GM19099 (cell line): ENCODE measurements at regions not wholly inside any gene's neighbourhood (a gene's known extent, or its start where the extent isn't known, plus 50 kb on each side); places are given as distances from the start of the nearest gene placed in this dataset.

ENCODE experiments used
- POLR2A ChIP-seq: IDR thresholded peaks from 3 replicates; pipeline ENCODE4 v1.6.1; 2011; ENCODE audit warnings: low read depth; ENCODE audit not compliant: insufficient read length; ENCODE audit errors: extremely low read depth

GRCh38 chr4:155487210-155487609 lies 110.4 kb upstream of the MAP9 start:
- TF ChIP-seq POLR2A = no peak

- no peak for TF ChIP-seq POLR2A
Measured at GRCh38 chr4:155481150-155481549, 104.4 kb upstream of the MAP9 start.

GRCh38 chr4:155479835-155480234 lies 103.1 kb upstream of the MAP9 start:
- TF ChIP-seq POLR2A = no peak

GRCh38 chr4:155478336-155478835 lies 101.6 kb upstream of the MAP9 start:
- TF ChIP-seq POLR2A = no peak

DNA sequence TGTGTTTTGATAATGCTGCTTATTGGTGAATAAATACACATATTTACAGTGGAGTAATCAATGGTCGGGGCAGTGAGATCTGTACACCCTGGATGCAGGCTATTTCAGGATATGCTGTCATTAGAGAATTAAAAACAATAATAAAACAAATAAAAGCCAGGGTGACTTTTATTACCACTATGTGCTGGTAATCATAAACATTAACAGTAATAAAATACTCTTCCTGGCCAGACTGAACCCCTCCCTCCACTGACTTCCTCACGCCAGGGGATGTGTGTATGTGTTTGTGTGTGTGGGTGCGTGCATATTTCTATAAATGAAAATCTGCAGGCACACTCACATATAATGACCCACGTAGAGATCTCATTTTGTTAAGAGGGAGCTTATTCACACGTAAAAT lies 98.0 kb upstream of the MAP9 start:
- TF ChIP-seq POLR2A = no peak

- no peak for TF ChIP-seq POLR2A
Measured at GRCh38 chr4:155473420-155474095, 96.8 kb upstream of the MAP9 start.

DNA sequence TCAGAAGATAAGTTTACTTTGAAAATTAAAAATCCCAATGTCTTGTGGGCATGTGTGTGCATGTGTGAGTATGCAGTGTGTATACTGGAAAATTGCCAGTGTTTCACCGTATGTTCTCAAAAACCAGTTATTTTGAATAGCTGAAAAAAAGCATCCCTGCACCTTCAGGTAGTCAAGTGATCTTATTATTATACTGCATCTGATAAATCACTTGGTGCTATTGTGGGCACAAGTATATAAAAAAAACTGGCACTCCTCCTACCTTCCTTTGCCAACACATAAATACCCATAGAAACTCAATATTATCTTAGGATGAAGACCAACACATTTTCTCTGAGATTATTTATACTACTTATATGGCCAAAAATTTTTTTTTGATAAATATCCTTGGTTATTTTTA lies 91.5 kb upstream of the MAP9 start:
- no peak for TF ChIP-seq POLR2A

- no peak for TF ChIP-seq POLR2A
Measured at GRCh38 chr4:155450676-155451075, 73.9 kb upstream of the MAP9 start.

DNA sequence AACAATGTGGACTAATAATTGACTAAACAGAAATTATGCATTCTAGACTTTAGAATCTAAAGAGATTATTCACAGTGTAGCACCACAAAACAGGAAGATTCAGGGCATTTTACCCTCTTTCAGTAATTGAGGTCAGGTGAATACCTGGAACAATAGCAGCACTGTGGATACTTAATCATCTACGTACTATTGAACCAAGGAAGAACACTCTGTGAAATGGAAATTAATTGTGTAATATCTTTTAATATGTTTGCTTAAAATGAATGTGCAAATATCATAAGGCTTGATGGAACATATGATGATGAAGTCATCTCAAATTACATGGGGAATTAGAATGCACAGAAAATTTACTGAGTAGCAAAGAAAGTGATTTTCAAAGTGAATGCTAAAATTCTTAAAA lies 68.5 kb upstream of the MAP9 start:
- TF ChIP-seq POLR2A = no peak

- no peak for TF ChIP-seq POLR2A
Measured at GRCh38 chr4:155444721-155445120, 68.0 kb upstream of the MAP9 start.

GRCh38 chr4:155442267-155443105 lies 65.7 kb upstream of the MAP9 start:
- TF ChIP-seq POLR2A = no peak

- TF ChIP-seq POLR2A = no peak
Measured at GRCh38 chr4:155441475-155441874, 64.7 kb upstream of the MAP9 start.

DNA sequence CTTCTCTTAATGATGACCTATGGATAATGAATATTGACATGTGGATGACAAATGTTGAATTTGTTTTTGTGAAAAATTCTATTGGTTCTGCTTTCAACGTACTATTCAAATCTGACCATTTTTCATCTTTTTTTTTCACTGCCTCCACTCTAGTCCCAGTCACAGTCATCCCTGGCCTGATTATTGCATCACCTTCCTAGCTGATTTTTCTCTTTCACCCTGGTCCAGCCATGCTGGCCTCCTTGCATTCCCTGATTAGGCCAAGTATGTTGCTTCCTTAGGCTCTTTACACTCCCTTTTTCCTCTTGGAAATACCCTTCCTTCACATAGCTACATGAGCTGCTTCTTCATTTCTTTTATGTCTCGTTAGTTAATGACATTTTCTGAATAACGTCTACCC lies 58.1 kb upstream of the MAP9 start:
- no peak for TF ChIP-seq POLR2A

- TF ChIP-seq POLR2A = no peak
Measured at GRCh38 chr4:155434366-155434765, 57.6 kb upstream of the MAP9 start.

GRCh38 chr4:155433636-155434360 lies 57.0 kb upstream of the MAP9 start:
- no peak for TF ChIP-seq POLR2A
